UCSD-AML1 (cell line): ENCODE measurements at regions not wholly inside any gene's neighbourhood (a gene's known extent, or its start where the extent isn't known, plus 50 kb on each side); places are given as distances from the start of the nearest gene placed in this dataset.
"Not testable (repeated sequence)": the region's sequence is repeated elsewhere in the genome, so short reads cannot be mapped to it uniquely, and the experiment has no call there.

Source experiments
- DNase-seq: peaks from one replicate; lab custom pipeline; 2025; ENCODE audit not compliant: unreplicated experiment; lab: John Stamatoyannopoulos, UW

GRCh38 chr13:89406096-89406495 lies 1734.9 kb downstream of the SLITRK5 start:
- not testable (repeated sequence) for DNase-seq

- no peak for DNase-seq
These were observed 1736.2 kb downstream of the SLITRK5 start for GRCh38 chr13:89407357-89407756.

GRCh38 chr13:89432997-89433396 lies 1761.8 kb downstream of the SLITRK5 start:
- DNase-seq: no peak

- DNase-seq: not testable (repeated sequence)
These were observed 1763.5 kb downstream of the SLITRK5 start for GRCh38 chr13:89434624-89435023.

GRCh38 chr13:89454681-89455080 lies 1783.5 kb downstream of the SLITRK5 start:
- no peak for DNase-seq

- no peak for DNase-seq
These were observed 1784.1 kb downstream of the SLITRK5 start for GRCh38 chr13:89455225-89455624.

- DNase-seq: no peak
These were observed 1784.6 kb downstream of the SLITRK5 start for GRCh38 chr13:89455741-89456140.

GRCh38 chr13:89457977-89458376 lies 1786.8 kb downstream of the SLITRK5 start:
- DNase-seq: no peak

- no peak for DNase-seq
These were observed 1787.3 kb downstream of the SLITRK5 start for GRCh38 chr13:89458456-89458855.

GRCh38 chr13:89460895-89461294 lies 1789.7 kb downstream of the SLITRK5 start:
- DNase-seq: not testable (repeated sequence)

- no peak for DNase-seq
These were observed 1794.2 kb downstream of the SLITRK5 start for GRCh38 chr13:89465366-89465765.

- DNase-seq: no peak
These were observed 1796.9 kb downstream of the SLITRK5 start for GRCh38 chr13:89468081-89468480.

GRCh38 chr13:89470901-89471300 lies 1799.7 kb downstream of the SLITRK5 start:
- no peak for DNase-seq

GRCh38 chr13:89474432-89474831 lies 1803.3 kb downstream of the SLITRK5 start:
- no peak for DNase-seq

GRCh38 chr13:89486065-89486464 lies 1814.9 kb downstream of the SLITRK5 start:
- no peak for DNase-seq

- no peak for DNase-seq
These were observed 1815.5 kb downstream of the SLITRK5 start for GRCh38 chr13:89486709-89487108.

- DNase-seq: no peak
These were observed 1819.5 kb downstream of the SLITRK5 start for GRCh38 chr13:89490661-89491060.

GRCh38 chr13:89496478-89496877 lies 1825.3 kb downstream of the SLITRK5 start:
- no peak for DNase-seq

GRCh38 chr13:89497658-89498057 lies 1826.5 kb downstream of the SLITRK5 start:
- DNase-seq: no peak

- DNase-seq: no peak
These were observed 1831.1 kb downstream of the SLITRK5 start for GRCh38 chr13:89502286-89502685.

GRCh38 chr13:89514534-89515312 lies 1832.8 kb upstream of the MIR17HG start:
- no peak for DNase-seq

GRCh38 chr13:89515948-89516347 lies 1831.5 kb upstream of the MIR17HG start:
- DNase-seq: no peak
